Right atrium auricular region (tissue), 2 donors: ENCODE measurements at regions not wholly inside any gene's neighbourhood (a gene's known extent, or its start where the extent isn't known, plus 50 kb on each side); places are given as distances from the start of the nearest gene placed in this dataset.
A peak's percentile ranks its signal among the peaks of the same experiment; 100 is the strongest.

ENCODE experiments used
- DNase-seq: peaks from one replicate; pipeline ENCODE4 v3.0.0-alpha.2; 2019; ENCODE audit warnings: low spot score
- H3K27ac ChIP-seq, 2 donors: fragments of 200-600 bp; sonication (generic); 1 replicate in 1 of 2; 2 replicates in 1 of 2; pipeline ENCODE4 v1.5.1; 2016 to 2019
- H3K27me3 ChIP-seq, 2 donors: fragments of 200-600 bp; sonication (generic); one replicate each; pipeline versions ENCODE4 v1.5.1 to v1.6.0; 2017 to 2019
- H3K36me3 ChIP-seq: fragments of 200-600 bp; sonication (generic); one replicate; pipeline ENCODE4 v1.5.1; 2016
- H3K4me1 ChIP-seq, 2 donors: fragments of 200-600 bp; sonication (generic); one replicate each; pipeline versions ENCODE4 v1.5.1 to v1.6.0; 2017 to 2019
- H3K4me3 ChIP-seq, 2 donors: fragments of 200-600 bp; sonication (generic); 1 replicate in 1 of 2; 2 replicates in 1 of 2; pipeline ENCODE4 v1.5.1; 2017 to 2019; ENCODE audit warnings: mild to moderate bottlenecking in 1 of 2, moderate library complexity in 1 of 2
- H3K9me3 ChIP-seq, 2 donors: fragments of 200-600 bp; sonication (generic); one replicate each; pipeline ENCODE4 v1.5.1; 2019
- TF ChIP-seq, protein P1 (sequence below), 2 donors: fragments of 200-600 bp; sonication (generic); IDR thresholded peaks; one replicate each; pipeline ENCODE4 v1.5.1; 2019; ENCODE audit warnings: antibody characterized with exemption in 2 of 2

- Histone ChIP-seq H3K27ac (no peak overlapping the region), H3K36me3 (no peaks in the 10 kb centered on the region), H3K9me3 (no peaks in the 10 kb centered on the region), H3K4me1 (peaks cover 0 to 6% of the 10 kb centered on the region in 2 donors), H3K4me3 (no peak overlapping the region), H3K27me3 (no peaks in the 10 kb centered on the region)
- TF ChIP-seq, protein P1, sequence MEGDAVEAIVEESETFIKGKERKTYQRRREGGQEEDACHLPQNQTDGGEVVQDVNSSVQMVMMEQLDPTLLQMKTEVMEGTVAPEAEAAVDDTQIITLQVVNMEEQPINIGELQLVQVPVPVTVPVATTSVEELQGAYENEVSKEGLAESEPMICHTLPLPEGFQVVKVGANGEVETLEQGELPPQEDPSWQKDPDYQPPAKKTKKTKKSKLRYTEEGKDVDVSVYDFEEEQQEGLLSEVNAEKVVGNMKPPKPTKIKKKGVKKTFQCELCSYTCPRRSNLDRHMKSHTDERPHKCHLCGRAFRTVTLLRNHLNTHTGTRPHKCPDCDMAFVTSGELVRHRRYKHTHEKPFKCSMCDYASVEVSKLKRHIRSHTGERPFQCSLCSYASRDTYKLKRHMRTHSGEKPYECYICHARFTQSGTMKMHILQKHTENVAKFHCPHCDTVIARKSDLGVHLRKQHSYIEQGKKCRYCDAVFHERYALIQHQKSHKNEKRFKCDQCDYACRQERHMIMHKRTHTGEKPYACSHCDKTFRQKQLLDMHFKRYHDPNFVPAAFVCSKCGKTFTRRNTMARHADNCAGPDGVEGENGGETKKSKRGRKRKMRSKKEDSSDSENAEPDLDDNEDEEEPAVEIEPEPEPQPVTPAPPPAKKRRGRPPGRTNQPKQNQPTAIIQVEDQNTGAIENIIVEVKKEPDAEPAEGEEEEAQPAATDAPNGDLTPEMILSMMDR (IDR thresholded peaks at IDR 0.05) = no peak
- no peak for DNase-seq
Measured at GRCh38 chr11:119885861-119886567, 157.0 kb upstream of the NECTIN1 start.

- Histone ChIP-seq H3K9me3 (no peaks in the 10 kb centered on the region), H3K4me1 (no peaks in the 10 kb centered on the region), H3K36me3 (no peaks in the 10 kb centered on the region), H3K27ac (no peak overlapping the region), H3K4me3 (no peak overlapping the region), H3K27me3 (no peaks in the 10 kb centered on the region)
- no peak for DNase-seq
- TF ChIP-seq, protein P1 (IDR thresholded peaks at IDR 0.05) = no peak
Measured at GRCh38 chr11:119885067-119885466, 156.1 kb upstream of the NECTIN1 start.

DNA sequence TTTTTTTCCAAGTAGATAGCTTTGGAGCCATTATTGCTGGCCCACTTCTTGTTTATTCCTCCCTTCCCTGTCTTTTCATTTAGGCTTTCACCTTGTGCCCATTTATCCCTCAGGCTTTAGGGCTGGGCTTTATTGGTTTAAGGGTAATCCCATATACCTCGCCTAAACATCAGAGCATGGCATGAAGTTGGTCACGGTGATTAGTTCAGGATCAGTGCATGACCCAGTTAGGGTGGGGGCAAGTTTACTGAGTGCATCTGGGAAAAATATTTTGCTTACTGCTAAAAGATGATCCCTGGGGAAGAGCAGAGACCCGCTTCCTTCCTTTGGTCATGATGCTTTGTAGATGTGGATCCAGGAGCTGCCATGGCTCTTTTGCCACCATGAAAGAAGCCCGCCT, 153.3 kb upstream of the NECTIN1 start:
- no peaks in the 10 kb centered on the region for H3K9me3 ChIP-seq
- H3K27me3 ChIP-seq = no peaks in the 10 kb centered on the region
- H3K4me3 ChIP-seq = no peak overlapping the region
- TF ChIP-seq, protein P1 (IDR thresholded peaks at IDR 0.05) = no peak
- no peaks in the 10 kb centered on the region for H3K36me3 ChIP-seq
- DNase-seq = no peak
- H3K27ac ChIP-seq = no peak overlapping the region
- H3K4me1 ChIP-seq = no peaks in the 10 kb centered on the region

- Histone ChIP-seq H3K4me3 (no peak overlapping the region), H3K9me3 (no peaks in the 10 kb centered on the region), H3K4me1 (no peaks in the 10 kb centered on the region), H3K36me3 (no peaks in the 10 kb centered on the region), H3K27ac (no peak overlapping the region), H3K27me3 (no peaks in the 10 kb centered on the region)
- TF ChIP-seq, protein P1 (IDR thresholded peaks at IDR 0.05) = no peak
- no peak for DNase-seq
Measured at GRCh38 chr11:119880873-119881272, 151.9 kb upstream of the NECTIN1 start.

DNA sequence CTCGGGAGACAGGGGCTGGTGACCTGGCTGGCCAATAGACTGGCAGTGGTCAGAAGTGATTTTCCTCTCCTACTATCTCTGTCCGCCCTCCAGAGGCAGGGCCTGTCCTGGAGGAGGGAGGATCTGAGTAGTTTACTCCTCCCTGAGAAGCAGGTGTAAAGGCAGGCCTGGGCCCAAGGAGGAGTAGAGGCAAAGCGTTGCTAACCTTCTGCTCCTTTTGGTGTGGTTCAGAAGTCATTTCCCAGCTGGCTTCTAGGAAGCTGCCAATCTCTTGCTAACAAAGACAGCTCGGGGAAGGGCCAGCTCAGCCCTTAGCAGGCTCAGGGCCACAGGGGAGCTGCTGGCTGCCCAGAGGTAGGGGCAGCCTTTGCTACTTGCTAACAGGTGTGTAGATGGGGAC, 151.1 kb upstream of the NECTIN1 start:
- H3K27me3 ChIP-seq = no peaks in the 10 kb centered on the region
- no peak for DNase-seq
- H3K4me3 ChIP-seq = no peak overlapping the region
- H3K4me1 ChIP-seq = no peaks in the 10 kb centered on the region
- TF ChIP-seq, protein P1 (IDR thresholded peaks at IDR 0.05) = no peak
- no peaks in the 10 kb centered on the region for H3K9me3 ChIP-seq
- H3K36me3 ChIP-seq = no peaks in the 10 kb centered on the region
- H3K27ac ChIP-seq = no peak overlapping the region

DNA sequence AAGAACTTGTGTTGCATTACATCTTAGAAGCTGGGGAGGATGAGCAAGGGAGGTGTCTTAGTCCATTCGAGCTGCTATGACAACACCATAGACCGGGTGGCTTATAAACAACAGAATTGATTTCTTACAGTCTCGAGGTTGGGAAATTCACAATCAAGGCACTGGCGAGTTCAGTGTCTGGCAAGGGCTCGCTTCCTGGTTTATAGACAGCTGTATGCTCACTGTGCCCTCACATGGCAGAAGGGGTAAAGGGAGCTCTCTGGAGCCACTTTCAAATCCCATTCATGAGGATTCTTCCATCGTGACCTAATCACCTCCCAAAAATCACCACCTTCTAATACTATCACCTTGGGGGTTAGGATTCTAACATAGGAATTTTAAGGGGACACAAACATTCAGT, 150.0 kb upstream of the NECTIN1 start:
- H3K27me3 ChIP-seq = no peaks in the 10 kb centered on the region
- no peak overlapping the region for H3K4me3 ChIP-seq
- no peaks in the 10 kb centered on the region for H3K4me1 ChIP-seq
- no peaks in the 10 kb centered on the region for H3K9me3 ChIP-seq
- H3K36me3 ChIP-seq = no peaks in the 10 kb centered on the region
- H3K27ac ChIP-seq = no peak overlapping the region
- TF ChIP-seq, protein P1 (IDR thresholded peaks at IDR 0.05) = peak in 1 of 2 donors; percentile 23
- no peak for DNase-seq
